GM23338 (cell line): ENCODE measurements at regions not wholly inside any gene's neighbourhood (a gene's known extent, or its start where the extent isn't known, plus 50 kb on each side); places are given as distances from the start of the nearest gene placed in this dataset.

Experiments
- ATAC-seq: fragments of 200-7000 bp; cut with Tn5 transposase; 3 replicates; pipeline ENCODE4 v1.9.1; 2020
- DNase-seq: peaks from one replicate; pipeline ENCODE4 v3.0.0-alpha.2; 2015; ENCODE audit warnings: low spot score
- H2AFZ ChIP-seq: fragments of 200-600 bp; sonication (generic); 2 replicates; pipeline ENCODE4 v1.8.0; 2016; ENCODE audit warnings: antibody characterized with exemption, mild to moderate bottlenecking, moderate library complexity
- H3F3A ChIP-seq: fragments of 200-600 bp; sonication (generic); replicated peaks from 2 replicates; pipeline ENCODE4 v1.8.0; 2017; ENCODE audit warnings: antibody characterized with exemption, mixed run types, low read depth
- H3K27ac ChIP-seq: fragments of 200-600 bp; sonication (generic); 2 replicates; pipeline ENCODE4 v1.6.1; 2016; ENCODE audit warnings: low read depth
- H3K27me3 ChIP-seq: fragments of 200-600 bp; sonication (generic); 2 replicates; pipeline ENCODE4 v1.8.0; 2016; ENCODE audit warnings: mild to moderate bottlenecking, mixed run types, moderate library complexity; ENCODE audit not compliant: insufficient read depth
- H3K36me3 ChIP-seq: fragments of 200-600 bp; sonication (generic); 2 replicates; pipeline ENCODE4 v1.8.0; 2016; ENCODE audit warnings: mild to moderate bottlenecking; ENCODE audit not compliant: insufficient read depth
- H3K4me1 ChIP-seq: fragments of 200-600 bp; sonication (generic); 2 replicates; pipeline ENCODE4 v1.8.0; 2016; ENCODE audit warnings: mild to moderate bottlenecking, moderate library complexity; ENCODE audit not compliant: insufficient read depth
- H3K4me2 ChIP-seq: fragments of 200-600 bp; sonication (generic); 2 replicates; pipeline ENCODE4 v1.7.1; 2017; ENCODE audit warnings: mixed run types
- H3K4me3 ChIP-seq: fragments of 200-600 bp; sonication (generic); 2 replicates; pipeline ENCODE4 v1.6.1; 2016; ENCODE audit warnings: mixed run types
- H3K79me2 ChIP-seq: fragments of 200-600 bp; sonication (generic); replicated peaks from 2 replicates; pipeline ENCODE4 v1.8.0; 2017; ENCODE audit warnings: mild to moderate bottlenecking; ENCODE audit not compliant: insufficient read depth
- H3K9me2 ChIP-seq: fragments of 200-600 bp; sonication (generic); 2 replicates; pipeline ENCODE4 v1.8.0; 2017; ENCODE audit not compliant: insufficient read depth
- H4K20me1 ChIP-seq: fragments of 200-600 bp; sonication (generic); replicated peaks from 2 replicates; pipeline ENCODE4 v1.8.0; 2017; ENCODE audit warnings: mild to moderate bottlenecking; ENCODE audit not compliant: insufficient read depth
- H3K27ac Mint-ChIP-seq: 2 replicates; pipeline ENCODE4 v1.8.0; 2020; ENCODE audit warnings: inconsistent platforms, mild to moderate bottlenecking, moderate library complexity, mixed read lengths
- H3K27me3 Mint-ChIP-seq: 3 replicates; pipeline ENCODE4 v1.8.0; 2022; ENCODE audit warnings: low read depth, mild to moderate bottlenecking, moderate library complexity, mixed read lengths, inconsistent platforms; ENCODE audit not compliant: insufficient read depth, poor library complexity
- H3K36me3 Mint-ChIP-seq: 3 replicates; pipeline ENCODE4 v1.8.0; 2021; ENCODE audit warnings: low read depth, mild to moderate bottlenecking, inconsistent platforms, moderate library complexity, mixed read lengths
- H3K4me1 Mint-ChIP-seq: 3 replicates; pipeline ENCODE4 v1.8.0; 2020; ENCODE audit warnings: mild to moderate bottlenecking, inconsistent platforms, mixed read lengths
- H3K4me3 Mint-ChIP-seq: 3 replicates; pipeline ENCODE4 v1.8.0; 2021; ENCODE audit warnings: moderate library complexity, mild to moderate bottlenecking, inconsistent platforms, mixed read lengths
- H3K9me3 Mint-ChIP-seq: 3 replicates; pipeline ENCODE4 v1.8.0; 2020; ENCODE audit warnings: moderate library complexity, mild to moderate bottlenecking, inconsistent platforms, mixed read lengths
- NANOG ChIP-seq: IDR thresholded peaks from 2 replicates; pipeline ENCODE4 v1.6.1; 2016; ENCODE audit warnings: antibody characterized with exemption, borderline replicate concordance
- STAT1 ChIP-seq: IDR thresholded peaks from one replicate; pipeline ENCODE4 v1.6.1; 2016; ENCODE audit warnings: antibody characterized with exemption; ENCODE audit not compliant: unreplicated experiment
- TF ChIP-seq, protein P1 (sequence below): fragments of 250-450 bp; sonication (Bioruptor Pico); IDR thresholded peaks from 2 replicates; pipeline ENCODE4 v1.5.0; 2020; ENCODE audit warnings: mild to moderate bottlenecking, moderate library complexity
- TF ChIP-seq, protein P2 (sequence below): IDR thresholded peaks from 2 replicates; pipeline ENCODE4 v1.6.1; 2016; ENCODE audit warnings: antibody characterized with exemption
- TF ChIP-seq, protein P3 (sequence below), 2 experiments: fragments of 200-600 bp in 1 of 2; sonication (generic) in 1 of 2; conservative IDR thresholded peaks; 2 replicates each; pipeline versions ENCODE4 v1.5.1 to v1.6.1; 2016 to 2017; ENCODE audit warnings: antibody characterized with exemption in 2 of 2, low read depth in 2 of 2, mild to moderate bottlenecking in 2 of 2, moderate library complexity in 1 of 2
- TF ChIP-seq, protein P4 (sequence below): IDR thresholded peaks from one replicate; pipeline ENCODE4 v1.6.1; 2018; ENCODE audit warnings: antibody characterized with exemption; ENCODE audit not compliant: unreplicated experiment

DNA sequence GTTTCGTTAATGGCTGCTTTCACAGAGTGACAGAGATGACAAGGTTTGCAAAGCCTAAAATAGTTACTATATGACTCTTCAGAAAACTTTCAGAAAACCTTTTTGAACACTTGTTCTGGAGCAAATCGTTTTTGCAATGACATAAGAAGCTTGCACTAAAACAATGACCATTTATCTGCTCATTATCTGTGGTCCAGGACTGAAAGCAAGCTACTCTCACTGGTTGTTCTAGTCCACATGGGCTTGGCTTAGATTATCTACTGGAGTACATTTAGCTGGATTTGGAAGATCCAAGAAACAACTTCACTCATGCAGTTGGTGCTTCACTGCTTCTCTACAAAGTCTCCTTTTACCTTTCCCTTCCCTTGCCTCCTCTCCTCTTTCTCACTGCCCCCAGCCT, 1836.4 kb upstream of the AGA start (continued):
- TF ChIP-seq, protein P1, sequence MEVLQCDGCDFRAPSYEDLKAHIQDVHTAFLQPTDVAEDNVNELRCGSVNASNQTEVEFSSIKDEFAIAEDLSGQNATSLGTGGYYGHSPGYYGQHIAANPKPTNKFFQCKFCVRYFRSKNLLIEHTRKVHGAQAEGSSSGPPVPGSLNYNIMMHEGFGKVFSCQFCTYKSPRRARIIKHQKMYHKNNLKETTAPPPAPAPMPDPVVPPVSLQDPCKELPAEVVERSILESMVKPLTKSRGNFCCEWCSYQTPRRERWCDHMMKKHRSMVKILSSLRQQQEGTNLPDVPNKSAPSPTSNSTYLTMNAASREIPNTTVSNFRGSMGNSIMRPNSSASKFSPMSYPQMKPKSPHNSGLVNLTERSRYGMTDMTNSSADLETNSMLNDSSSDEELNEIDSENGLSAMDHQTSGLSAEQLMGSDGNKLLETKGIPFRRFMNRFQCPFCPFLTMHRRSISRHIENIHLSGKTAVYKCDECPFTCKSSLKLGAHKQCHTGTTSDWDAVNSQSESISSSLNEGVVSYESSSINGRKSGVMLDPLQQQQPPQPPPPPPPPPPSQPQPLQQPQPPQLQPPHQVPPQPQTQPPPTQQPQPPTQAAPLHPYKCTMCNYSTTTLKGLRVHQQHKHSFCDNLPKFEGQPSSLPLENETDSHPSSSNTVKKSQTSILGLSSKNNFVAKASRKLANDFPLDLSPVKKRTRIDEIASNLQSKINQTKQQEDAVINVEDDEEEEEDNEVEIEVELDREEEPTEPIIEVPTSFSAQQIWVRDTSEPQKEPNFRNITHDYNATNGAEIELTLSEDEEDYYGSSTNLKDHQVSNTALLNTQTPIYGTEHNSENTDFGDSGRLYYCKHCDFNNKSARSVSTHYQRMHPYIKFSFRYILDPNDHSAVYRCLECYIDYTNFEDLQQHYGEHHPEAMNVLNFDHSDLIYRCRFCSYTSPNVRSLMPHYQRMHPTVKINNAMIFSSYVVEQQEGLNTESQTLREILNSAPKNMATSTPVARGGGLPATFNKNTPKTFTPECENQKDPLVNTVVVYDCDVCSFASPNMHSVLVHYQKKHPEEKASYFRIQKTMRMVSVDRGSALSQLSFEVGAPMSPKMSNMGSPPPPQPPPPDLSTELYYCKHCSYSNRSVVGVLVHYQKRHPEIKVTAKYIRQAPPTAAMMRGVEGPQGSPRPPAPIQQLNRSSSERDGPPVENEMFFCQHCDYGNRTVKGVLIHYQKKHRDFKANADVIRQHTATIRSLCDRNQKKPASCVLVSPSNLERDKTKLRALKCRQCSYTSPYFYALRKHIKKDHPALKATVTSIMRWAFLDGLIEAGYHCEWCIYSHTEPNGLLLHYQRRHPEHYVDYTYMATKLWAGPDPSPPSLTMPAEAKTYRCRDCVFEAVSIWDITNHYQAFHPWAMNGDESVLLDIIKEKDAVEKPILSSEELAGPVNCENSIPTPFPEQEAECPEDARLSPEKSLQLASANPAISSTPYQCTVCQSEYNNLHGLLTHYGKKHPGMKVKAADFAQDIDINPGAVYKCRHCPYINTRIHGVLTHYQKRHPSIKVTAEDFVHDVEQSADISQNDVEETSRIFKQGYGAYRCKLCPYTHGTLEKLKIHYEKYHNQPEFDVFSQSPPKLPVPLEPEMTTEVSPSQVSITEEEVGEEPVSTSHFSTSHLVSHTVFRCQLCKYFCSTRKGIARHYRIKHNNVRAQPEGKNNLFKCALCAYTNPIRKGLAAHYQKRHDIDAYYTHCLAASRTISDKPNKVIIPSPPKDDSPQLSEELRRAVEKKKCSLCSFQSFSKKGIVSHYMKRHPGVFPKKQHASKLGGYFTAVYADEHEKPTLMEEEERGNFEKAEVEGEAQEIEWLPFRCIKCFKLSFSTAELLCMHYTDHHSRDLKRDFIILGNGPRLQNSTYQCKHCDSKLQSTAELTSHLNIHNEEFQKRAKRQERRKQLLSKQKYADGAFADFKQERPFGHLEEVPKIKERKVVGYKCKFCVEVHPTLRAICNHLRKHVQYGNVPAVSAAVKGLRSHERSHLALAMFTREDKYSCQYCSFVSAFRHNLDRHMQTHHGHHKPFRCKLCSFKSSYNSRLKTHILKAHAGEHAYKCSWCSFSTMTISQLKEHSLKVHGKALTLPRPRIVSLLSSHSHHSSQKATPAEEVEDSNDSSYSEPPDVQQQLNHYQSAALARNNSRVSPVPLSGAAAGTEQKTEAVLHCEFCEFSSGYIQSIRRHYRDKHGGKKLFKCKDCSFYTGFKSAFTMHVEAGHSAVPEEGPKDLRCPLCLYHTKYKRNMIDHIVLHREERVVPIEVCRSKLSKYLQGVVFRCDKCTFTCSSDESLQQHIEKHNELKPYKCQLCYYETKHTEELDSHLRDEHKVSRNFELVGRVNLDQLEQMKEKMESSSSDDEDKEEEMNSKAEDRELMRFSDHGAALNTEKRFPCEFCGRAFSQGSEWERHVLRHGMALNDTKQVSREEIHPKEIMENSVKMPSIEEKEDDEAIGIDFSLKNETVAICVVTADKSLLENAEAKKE: no peak
- TF ChIP-seq NANOG: no peak
- TF ChIP-seq, protein P2, sequence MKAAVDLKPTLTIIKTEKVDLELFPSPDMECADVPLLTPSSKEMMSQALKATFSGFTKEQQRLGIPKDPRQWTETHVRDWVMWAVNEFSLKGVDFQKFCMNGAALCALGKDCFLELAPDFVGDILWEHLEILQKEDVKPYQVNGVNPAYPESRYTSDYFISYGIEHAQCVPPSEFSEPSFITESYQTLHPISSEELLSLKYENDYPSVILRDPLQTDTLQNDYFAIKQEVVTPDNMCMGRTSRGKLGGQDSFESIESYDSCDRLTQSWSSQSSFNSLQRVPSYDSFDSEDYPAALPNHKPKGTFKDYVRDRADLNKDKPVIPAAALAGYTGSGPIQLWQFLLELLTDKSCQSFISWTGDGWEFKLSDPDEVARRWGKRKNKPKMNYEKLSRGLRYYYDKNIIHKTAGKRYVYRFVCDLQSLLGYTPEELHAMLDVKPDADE: no peak

DNA sequence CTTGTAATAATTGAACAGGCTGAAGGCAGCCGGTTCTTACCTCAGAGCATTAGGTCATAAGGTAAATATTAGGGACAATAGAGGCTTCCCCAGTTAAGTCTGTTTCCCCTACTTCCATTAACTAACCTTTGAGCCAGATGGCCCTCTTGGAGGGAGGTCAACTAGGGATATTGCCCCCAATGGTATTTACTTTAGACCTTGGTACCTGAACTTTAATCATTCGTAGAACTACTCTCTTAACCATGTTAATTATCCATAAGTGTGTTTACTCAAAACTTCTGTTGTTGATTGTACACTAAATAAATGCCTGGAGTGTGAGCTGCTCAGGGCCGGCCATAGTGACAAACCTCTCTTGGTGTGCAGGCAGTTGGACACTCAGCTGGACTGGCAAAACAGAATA, 1843.5 kb upstream of the AGA start:
- ATAC-seq (no peak), DNase-seq (no peak)
- Mint-ChIP-seq H3K4me1 (peaks cover 13% of the 10 kb centered on the region), H3K27me3 (peaks cover 3% of the 10 kb centered on the region), H3K36me3 (peaks cover 3% of the 10 kb centered on the region; the same call in 1 of the 3 replicates), H3K9me3 (peaks cover 6% of the 10 kb centered on the region; the same call in 2 of the 3 replicates), H3K27ac (no peak overlapping the region), H3K4me3 (no peak overlapping the region)
- Histone ChIP-seq H3F3A (no peaks in the 10 kb centered on the region), H3K79me2 (no peaks in the 10 kb centered on the region), H3K4me2 (no peak overlapping the region), H3K4me3 (no peak overlapping the region), H3K27ac (no peak overlapping the region), H3K4me1 (peaks cover 4% of the 10 kb centered on the region; the same call in 1 of the 2 replicates), H3K27me3 (no peaks in the 10 kb centered on the region), H4K20me1 (no peaks in the 10 kb centered on the region), H3K9me2 (no peaks in the 10 kb centered on the region), H3K36me3 (no peaks in the 10 kb centered on the region), H2AFZ (no peak overlapping the region)
- TF ChIP-seq, protein P3, sequence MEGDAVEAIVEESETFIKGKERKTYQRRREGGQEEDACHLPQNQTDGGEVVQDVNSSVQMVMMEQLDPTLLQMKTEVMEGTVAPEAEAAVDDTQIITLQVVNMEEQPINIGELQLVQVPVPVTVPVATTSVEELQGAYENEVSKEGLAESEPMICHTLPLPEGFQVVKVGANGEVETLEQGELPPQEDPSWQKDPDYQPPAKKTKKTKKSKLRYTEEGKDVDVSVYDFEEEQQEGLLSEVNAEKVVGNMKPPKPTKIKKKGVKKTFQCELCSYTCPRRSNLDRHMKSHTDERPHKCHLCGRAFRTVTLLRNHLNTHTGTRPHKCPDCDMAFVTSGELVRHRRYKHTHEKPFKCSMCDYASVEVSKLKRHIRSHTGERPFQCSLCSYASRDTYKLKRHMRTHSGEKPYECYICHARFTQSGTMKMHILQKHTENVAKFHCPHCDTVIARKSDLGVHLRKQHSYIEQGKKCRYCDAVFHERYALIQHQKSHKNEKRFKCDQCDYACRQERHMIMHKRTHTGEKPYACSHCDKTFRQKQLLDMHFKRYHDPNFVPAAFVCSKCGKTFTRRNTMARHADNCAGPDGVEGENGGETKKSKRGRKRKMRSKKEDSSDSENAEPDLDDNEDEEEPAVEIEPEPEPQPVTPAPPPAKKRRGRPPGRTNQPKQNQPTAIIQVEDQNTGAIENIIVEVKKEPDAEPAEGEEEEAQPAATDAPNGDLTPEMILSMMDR (conservative IDR thresholded peaks at IDR 0.05; ENCODE audit: low read depth in 2 of 2): no peak
- TF ChIP-seq STAT1: no peak
- TF ChIP-seq, protein P4, sequence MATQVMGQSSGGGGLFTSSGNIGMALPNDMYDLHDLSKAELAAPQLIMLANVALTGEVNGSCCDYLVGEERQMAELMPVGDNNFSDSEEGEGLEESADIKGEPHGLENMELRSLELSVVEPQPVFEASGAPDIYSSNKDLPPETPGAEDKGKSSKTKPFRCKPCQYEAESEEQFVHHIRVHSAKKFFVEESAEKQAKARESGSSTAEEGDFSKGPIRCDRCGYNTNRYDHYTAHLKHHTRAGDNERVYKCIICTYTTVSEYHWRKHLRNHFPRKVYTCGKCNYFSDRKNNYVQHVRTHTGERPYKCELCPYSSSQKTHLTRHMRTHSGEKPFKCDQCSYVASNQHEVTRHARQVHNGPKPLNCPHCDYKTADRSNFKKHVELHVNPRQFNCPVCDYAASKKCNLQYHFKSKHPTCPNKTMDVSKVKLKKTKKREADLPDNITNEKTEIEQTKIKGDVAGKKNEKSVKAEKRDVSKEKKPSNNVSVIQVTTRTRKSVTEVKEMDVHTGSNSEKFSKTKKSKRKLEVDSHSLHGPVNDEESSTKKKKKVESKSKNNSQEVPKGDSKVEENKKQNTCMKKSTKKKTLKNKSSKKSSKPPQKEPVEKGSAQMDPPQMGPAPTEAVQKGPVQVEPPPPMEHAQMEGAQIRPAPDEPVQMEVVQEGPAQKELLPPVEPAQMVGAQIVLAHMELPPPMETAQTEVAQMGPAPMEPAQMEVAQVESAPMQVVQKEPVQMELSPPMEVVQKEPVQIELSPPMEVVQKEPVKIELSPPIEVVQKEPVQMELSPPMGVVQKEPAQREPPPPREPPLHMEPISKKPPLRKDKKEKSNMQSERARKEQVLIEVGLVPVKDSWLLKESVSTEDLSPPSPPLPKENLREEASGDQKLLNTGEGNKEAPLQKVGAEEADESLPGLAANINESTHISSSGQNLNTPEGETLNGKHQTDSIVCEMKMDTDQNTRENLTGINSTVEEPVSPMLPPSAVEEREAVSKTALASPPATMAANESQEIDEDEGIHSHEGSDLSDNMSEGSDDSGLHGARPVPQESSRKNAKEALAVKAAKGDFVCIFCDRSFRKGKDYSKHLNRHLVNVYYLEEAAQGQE: no peak
